Stimulated activated memory B cell treated with anti-CD40 and anti-IgM and Interleukin-4, amounts not matched to agents 10 μg/mL and 1 μg/mL and 100 μg/mL, for 72 hours (primary cell): ENCODE measurements at regions not wholly inside any gene's neighbourhood (a gene's known extent, or its start where the extent isn't known, plus 50 kb on each side); places are given as distances from the start of the nearest gene placed in this dataset.

ENCODE experiments used
- ATAC-seq: fragments of 150-1000 bp; cut with Tn5 transposase; 2 replicates; pipeline ENCODE4 v1.10.0; 2021
- H3K27ac Mint-ChIP-seq: one replicate; pipeline ENCODE4 v1.8.0; 2022; ENCODE audit warnings: mild to moderate bottlenecking, mixed read lengths
- H3K27me3 Mint-ChIP-seq: one replicate; pipeline ENCODE4 v1.8.0; 2022; ENCODE audit warnings: mixed read lengths
- H3K36me3 Mint-ChIP-seq: one replicate; pipeline ENCODE4 v1.8.0; 2022; ENCODE audit warnings: mixed read lengths
- H3K4me1 Mint-ChIP-seq: one replicate; pipeline ENCODE4 v1.8.0; 2022; ENCODE audit warnings: mixed read lengths
- H3K4me3 Mint-ChIP-seq: one replicate; pipeline ENCODE4 v1.8.0; 2022; ENCODE audit warnings: mild to moderate bottlenecking, moderate library complexity, mixed read lengths
- H3K9me3 Mint-ChIP-seq: one replicate; pipeline ENCODE4 v1.8.0; 2022; ENCODE audit warnings: mixed read lengths

DNA sequence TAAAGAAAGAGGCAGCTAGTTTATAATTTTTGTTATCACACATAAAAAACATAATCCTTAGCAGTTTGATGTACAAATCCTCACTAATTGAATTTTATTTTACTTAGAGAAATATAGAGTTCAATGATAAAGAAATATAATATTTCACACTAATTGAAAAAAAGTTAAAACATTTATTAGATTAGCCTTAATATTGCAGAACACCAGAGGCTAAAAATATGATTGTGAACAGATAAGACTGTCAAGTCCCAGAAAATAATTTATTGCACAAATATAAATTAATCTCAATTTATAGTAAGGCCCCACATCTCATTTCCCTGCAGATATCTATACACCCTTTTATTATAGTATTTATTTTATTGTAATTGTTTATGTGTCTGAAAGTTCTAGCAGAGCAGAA lies 690.8 kb upstream of the PHF14 start:
- Mint-ChIP-seq H3K27ac (no peak overlapping the region), H3K4me1 (no peaks in the 10 kb centered on the region), H3K27me3 (no peaks in the 10 kb centered on the region), H3K9me3 (peaks cover 4% of the 10 kb centered on the region), H3K4me3 (no peak overlapping the region), H3K36me3 (no peaks in the 10 kb centered on the region)
- no peak for ATAC-seq

DNA sequence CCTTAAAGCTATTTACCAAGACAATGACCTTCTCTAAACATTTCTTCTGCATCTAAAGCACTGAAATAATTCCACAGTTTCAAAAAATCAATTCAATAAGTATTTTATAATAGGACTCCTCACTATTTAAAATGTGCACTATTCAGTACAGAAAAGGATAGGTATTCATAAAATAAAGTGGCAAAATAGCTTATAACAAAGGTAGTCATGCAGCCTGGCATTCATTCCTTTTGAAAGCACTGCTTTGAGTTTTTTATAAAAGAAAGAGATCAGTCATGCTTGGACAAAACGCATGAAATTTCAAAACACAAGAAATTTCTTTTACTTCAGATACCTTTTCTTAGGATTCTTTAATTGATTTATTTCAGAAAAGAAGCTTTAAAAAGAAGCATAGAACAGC lies 689.7 kb upstream of the PHF14 start:
- Mint-ChIP-seq H3K27me3 (no peaks in the 10 kb centered on the region), H3K9me3 (peaks cover 4% of the 10 kb centered on the region), H3K4me3 (no peak overlapping the region), H3K27ac (no peak overlapping the region), H3K36me3 (no peaks in the 10 kb centered on the region), H3K4me1 (no peaks in the 10 kb centered on the region)
- ATAC-seq = no peak

DNA sequence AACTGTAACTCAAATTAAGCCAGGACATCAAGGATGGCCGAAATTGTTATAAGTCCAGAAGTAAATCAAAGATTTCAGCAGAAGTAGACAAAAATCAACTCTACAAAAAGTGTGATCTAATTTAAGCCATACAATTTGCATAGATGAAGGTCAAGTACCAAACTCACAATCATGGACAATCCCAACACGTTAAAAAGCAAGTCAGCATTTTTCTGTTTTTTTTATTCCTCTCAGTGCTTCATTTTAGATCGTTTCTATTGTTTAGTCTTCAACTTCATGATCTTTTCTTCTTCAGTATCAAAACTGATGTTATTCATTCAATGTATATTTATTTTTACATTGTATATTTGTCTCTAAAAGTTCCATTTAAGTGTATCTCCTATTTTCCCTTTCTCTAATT lies 674.3 kb upstream of the PHF14 start:
- no peaks in the 10 kb centered on the region for H3K4me1 Mint-ChIP-seq

DNA sequence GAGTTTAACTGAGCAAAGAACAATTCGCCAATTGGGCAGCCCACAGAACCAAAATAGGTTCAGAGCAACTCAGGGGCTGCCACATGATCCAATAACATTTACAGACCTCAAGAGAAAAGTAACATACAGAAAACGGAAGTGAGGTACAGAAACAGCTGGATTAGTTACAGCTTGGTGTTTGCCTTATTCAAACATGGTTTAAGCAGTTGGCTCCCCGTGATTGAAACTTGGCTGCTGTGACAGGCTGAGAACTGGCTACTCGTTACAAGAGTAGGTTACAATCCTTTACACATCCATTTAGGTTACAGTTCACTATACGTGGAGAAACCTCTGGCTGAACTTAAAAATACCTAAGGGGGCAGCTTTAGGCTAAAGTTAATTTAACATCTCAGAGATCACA lies 673.1 kb upstream of the PHF14 start:
- no peaks in the 10 kb centered on the region for H3K9me3 Mint-ChIP-seq
- H3K4me1 Mint-ChIP-seq = no peaks in the 10 kb centered on the region
- no peak for ATAC-seq
- no peak overlapping the region for H3K4me3 Mint-ChIP-seq
- H3K27ac Mint-ChIP-seq = no peak overlapping the region
- H3K36me3 Mint-ChIP-seq = no peaks in the 10 kb centered on the region
- H3K27me3 Mint-ChIP-seq = no peaks in the 10 kb centered on the region

More for the DNA sequence above, 674.3 kb upstream of the PHF14 start:
- no peak overlapping the region for H3K27ac Mint-ChIP-seq
- H3K9me3 Mint-ChIP-seq = no peaks in the 10 kb centered on the region
- H3K4me3 Mint-ChIP-seq = no peak overlapping the region
- no peaks in the 10 kb centered on the region for H3K27me3 Mint-ChIP-seq
- ATAC-seq = no peak
- H3K36me3 Mint-ChIP-seq = no peaks in the 10 kb centered on the region

DNA sequence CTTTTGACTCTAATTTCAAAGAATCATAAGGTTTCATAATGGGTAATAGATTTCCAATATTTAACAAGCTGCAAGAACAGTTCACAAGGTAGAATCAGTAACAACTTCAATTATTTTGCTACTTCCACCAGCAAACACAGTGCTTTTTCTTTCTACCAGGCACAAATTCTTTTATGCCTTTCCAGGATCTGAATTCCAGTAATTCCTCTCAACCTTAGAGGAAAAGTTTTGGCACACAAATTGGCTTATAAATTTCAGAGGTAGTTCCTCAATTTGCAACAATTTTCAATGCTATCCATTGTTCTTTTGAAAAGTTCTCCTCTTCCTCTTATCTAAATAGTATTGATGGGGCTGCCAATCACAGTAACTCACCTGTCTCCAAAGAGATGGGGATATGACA lies 665.4 kb upstream of the PHF14 start:
- Mint-ChIP-seq H3K27ac (no peak overlapping the region), H3K36me3 (no peaks in the 10 kb centered on the region), H3K4me1 (no peaks in the 10 kb centered on the region), H3K4me3 (no peak overlapping the region), H3K9me3 (no peaks in the 10 kb centered on the region), H3K27me3 (no peaks in the 10 kb centered on the region)
- no peak for ATAC-seq

DNA sequence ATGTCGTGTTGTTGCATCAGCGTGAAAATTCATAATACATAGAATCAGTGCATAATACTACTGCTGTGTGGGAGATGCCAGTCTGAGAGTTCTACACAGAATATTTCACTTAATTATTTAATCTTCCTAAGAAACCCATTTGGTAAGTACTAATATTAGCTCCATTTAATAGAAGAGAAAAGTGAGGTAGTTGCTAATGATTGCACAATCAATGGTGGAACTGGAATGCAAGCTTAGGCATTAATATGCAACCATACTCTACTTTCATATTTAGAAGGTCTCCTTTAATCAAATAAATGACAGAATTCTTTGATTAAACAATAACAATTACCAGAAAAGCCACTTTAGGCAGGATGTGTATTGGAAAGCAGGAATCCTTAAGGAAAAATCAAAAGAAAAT lies 660.7 kb upstream of the PHF14 start:
- H3K4me1 Mint-ChIP-seq = no peaks in the 10 kb centered on the region
- no peak for ATAC-seq
- H3K27me3 Mint-ChIP-seq = no peaks in the 10 kb centered on the region
- H3K27ac Mint-ChIP-seq = no peak overlapping the region
- no peak overlapping the region for H3K4me3 Mint-ChIP-seq
- H3K9me3 Mint-ChIP-seq = peaks cover 3% of the 10 kb centered on the region
- no peaks in the 10 kb centered on the region for H3K36me3 Mint-ChIP-seq

DNA sequence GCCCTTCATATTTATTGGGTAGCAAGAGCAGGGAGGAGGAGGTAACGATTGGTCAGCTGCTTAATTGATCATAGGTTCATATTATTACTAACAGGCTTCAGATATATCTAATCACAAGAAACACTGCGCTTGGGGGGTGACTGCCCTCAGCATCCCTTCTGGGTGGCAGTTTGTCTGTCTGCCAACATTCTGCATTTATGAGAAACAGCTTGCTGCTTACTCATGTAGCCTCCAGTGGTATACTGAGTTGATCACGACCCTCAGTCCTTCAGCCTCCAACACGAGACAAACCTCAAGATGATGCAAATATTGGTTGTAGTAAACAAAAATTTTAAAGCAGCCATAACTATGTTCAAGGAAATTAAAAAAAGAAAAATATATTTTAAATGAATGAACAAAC lies 657.8 kb upstream of the PHF14 start:
- Mint-ChIP-seq H3K4me3 (no peak overlapping the region), H3K36me3 (no peaks in the 10 kb centered on the region), H3K9me3 (peaks cover 9% of the 10 kb centered on the region), H3K27ac (no peak overlapping the region), H3K4me1 (no peaks in the 10 kb centered on the region), H3K27me3 (no peaks in the 10 kb centered on the region)
- no peak for ATAC-seq

DNA sequence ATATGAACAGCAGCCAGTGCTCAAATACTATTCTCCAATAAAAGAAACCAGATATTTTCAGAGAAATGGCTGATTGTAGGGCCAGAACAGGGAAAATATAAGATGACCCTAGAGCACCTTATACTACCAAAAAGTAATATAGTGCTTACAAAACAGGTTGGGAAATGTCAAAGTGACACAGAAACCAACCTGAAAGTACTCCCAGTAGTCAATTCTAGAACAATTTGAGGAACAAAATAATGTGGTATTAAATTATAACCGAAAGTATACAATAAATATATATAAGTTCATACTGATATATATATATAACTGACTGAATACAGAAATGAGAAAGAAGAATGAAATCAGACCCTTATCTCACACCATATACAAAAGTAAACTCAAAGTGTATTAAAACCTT lies 657.2 kb upstream of the PHF14 start:
- Mint-ChIP-seq H3K27ac (no peak overlapping the region), H3K36me3 (no peaks in the 10 kb centered on the region), H3K4me1 (no peaks in the 10 kb centered on the region), H3K9me3 (peaks cover 13% of the 10 kb centered on the region), H3K27me3 (no peaks in the 10 kb centered on the region), H3K4me3 (no peak overlapping the region)
- no peak for ATAC-seq

DNA sequence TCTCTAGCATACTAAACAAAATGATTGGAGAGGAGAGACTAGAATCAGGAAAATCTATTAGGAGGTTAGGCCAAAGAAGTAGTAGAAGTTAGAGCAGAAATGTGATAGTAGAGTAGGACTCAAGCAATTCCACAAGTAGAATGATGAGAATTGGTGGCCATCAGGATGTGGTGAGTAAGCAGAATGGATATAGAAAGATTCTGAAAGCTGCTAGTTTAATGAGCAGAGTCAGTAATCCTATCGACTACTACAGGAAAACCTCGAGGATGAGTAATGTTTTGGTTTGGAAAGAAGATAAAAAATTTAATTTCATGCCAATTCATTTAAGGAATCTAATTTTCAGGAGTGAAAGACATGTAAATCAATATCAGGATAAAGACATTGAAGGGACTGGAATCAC lies 648.3 kb upstream of the PHF14 start:
- no peaks in the 10 kb centered on the region for H3K27me3 Mint-ChIP-seq

DNA sequence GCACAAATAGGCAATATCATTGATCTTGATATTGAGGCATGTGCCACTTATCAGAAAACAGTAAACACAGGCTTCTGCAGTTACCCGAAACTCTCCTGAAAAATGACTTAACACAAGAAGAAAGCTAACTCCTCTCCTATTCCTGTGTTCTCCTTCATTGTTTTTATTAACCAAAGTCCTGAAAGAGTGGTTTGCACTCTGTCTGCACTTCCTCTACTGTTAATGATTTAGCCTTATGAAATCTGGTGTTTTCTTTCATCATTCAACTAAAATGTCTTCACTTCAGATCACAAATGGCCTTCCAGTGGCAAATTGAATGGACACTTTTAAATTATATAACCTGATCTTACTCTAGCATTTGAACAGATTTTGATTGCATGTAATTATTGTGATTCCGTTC lies 630.6 kb upstream of the PHF14 start:
- Mint-ChIP-seq H3K27ac (no peak overlapping the region), H3K4me1 (no peaks in the 10 kb centered on the region), H3K4me3 (no peak overlapping the region), H3K27me3 (no peaks in the 10 kb centered on the region), H3K9me3 (peaks cover 3% of the 10 kb centered on the region), H3K36me3 (no peaks in the 10 kb centered on the region)
- ATAC-seq = no peak

More for the DNA sequence above, 648.3 kb upstream of the PHF14 start:
- no peaks in the 10 kb centered on the region for H3K36me3 Mint-ChIP-seq
- H3K4me3 Mint-ChIP-seq = no peak overlapping the region
- H3K27ac Mint-ChIP-seq = no peak overlapping the region
- no peaks in the 10 kb centered on the region for H3K4me1 Mint-ChIP-seq
- no peak for ATAC-seq
- peaks cover 11% of the 10 kb centered on the region for H3K9me3 Mint-ChIP-seq

DNA sequence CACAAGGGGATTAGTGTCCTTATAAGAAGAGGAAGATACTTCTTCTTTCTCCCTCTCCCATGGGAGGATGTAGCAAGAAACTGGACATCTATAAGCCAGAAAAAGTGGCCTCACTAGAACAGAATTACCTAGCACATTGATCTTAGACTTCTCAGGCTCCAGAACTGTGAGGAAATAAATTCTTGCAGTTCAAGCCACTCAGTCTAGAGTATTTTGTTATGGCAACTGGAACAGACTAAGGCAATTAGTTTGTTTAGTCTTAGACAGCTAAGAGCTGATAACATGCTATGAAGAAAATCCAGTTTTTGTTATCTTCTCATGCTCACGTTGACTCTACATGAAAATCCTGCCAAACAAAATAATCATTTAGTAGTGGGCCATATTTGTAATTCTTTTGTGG lies 627.6 kb upstream of the PHF14 start:
- Mint-ChIP-seq H3K4me1 (no peaks in the 10 kb centered on the region), H3K27me3 (no peaks in the 10 kb centered on the region), H3K4me3 (no peak overlapping the region), H3K9me3 (no peaks in the 10 kb centered on the region), H3K36me3 (no peaks in the 10 kb centered on the region), H3K27ac (no peak overlapping the region)
- no peak for ATAC-seq

DNA sequence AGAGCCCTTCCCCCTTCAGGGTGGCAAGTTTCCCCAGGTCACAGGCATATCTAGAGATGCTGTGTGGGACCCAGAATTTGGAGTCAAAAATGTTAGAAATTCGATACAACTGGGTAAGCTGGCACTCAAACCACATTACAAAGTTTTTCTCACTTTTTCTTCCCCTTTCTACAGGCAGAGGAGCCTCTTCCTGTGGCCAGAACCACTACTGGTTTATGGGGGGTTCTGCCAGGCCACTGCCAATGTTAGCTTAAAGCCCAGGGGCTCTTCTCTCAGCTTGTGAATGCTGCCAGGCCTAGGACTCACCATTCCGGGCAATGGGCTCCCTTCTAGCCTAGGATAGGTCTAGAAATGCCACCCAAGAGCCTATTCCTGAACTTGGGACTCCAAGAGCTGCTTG lies 617.9 kb upstream of the PHF14 start:
- Mint-ChIP-seq H3K27ac (no peak overlapping the region), H3K27me3 (no peaks in the 10 kb centered on the region), H3K4me3 (no peak overlapping the region), H3K4me1 (no peaks in the 10 kb centered on the region), H3K9me3 (peaks cover 6% of the 10 kb centered on the region), H3K36me3 (no peaks in the 10 kb centered on the region)
- no peak for ATAC-seq

DNA sequence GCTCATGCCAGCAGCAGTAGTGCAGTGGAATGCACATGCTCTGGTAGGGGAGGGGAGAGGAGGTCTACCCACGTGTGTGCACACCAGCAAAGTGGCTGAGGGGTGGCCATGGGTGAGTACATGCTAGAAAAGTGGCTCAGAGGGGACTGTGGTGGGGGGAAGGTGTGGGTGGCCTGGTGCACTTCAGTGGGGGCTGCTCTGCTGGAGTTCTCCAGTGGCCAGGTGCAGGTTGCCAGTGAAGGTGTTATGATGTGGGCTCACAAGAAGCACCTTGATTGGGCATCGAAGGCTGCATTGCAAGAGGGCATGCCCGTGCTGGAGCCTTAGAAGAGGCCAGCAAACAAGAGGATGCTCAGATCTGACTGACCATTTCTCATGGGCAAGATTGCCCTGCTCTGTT lies 613.6 kb upstream of the PHF14 start:
- H3K27ac Mint-ChIP-seq = no peak overlapping the region
- H3K27me3 Mint-ChIP-seq = no peaks in the 10 kb centered on the region
- no peak overlapping the region for H3K4me3 Mint-ChIP-seq
- no peaks in the 10 kb centered on the region for H3K36me3 Mint-ChIP-seq
- no peak for ATAC-seq
- H3K9me3 Mint-ChIP-seq = peaks cover 6% of the 10 kb centered on the region
- no peaks in the 10 kb centered on the region for H3K4me1 Mint-ChIP-seq

DNA sequence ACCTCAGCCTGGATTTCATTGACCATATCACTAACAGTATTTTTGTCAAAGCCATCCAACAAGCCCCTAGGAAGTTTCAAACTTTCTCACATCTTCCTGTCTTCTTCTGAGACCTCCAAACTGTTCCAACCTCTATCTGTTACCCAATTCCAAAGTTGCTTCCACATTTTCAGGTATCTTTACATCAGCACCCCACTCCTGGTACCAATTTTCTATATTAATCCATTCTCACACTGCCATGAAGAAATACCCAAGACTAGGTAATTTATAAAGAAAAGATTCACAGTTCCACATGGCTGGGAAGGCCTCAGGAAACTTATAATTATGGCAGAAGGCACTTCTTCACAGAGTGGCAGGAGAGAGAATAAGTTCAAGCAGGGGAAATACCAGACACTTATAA lies 571.9 kb upstream of the PHF14 start:
- no peaks in the 10 kb centered on the region for H3K36me3 Mint-ChIP-seq
- H3K9me3 Mint-ChIP-seq = peaks cover 16% of the 10 kb centered on the region
- no peak for ATAC-seq
- H3K4me3 Mint-ChIP-seq = no peak overlapping the region
- H3K27me3 Mint-ChIP-seq = no peaks in the 10 kb centered on the region
- no peak overlapping the region for H3K27ac Mint-ChIP-seq
- H3K4me1 Mint-ChIP-seq = no peaks in the 10 kb centered on the region

DNA sequence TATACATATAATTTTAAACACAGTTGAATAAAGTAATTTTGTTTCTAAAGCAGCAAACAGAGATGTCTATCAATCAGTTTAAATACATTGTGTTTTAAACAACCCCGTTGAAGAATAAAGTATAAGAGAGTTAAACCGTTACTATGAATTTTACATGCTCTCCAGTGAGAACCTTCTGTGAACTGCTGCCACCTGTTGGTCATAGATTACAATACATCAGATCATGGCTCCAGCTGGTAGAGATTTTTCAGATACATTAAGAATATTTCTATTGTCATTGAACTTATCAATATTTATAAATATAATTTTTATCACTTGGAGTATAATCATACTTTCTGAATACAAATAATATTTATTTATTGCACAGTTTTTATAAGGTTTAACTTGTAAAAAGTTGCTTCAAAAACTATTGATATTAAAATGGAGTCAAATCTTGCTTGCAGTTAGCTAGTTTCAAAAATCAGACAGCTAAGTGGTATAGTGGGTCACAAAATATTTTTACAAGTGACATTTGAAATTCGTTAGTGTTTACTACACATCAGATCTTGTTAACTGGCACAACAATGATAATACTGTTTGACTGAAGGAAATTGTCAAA lies 561.2 kb upstream of the PHF14 start:
- no peaks in the 10 kb centered on the region for H3K9me3 Mint-ChIP-seq
- no peak overlapping the region for H3K4me3 Mint-ChIP-seq
- no peak for ATAC-seq

DNA sequence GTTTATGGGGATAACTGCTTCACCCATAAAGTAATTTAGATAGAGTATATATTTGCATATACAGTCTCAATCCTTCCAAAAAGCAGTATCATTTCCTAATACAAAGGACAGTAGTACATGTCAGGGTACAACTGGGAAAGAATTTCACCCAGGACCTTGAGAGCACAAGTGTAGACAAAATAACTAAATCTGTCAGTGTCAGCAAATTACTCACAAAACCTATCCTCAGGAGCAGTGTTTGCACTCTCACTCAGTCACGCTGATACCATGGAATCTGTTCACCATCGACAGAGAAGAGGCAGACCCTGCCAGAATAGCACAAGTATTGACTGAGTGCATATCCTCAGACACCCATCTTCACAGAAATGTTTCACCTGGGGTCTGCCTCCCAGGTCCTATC lies 554.7 kb upstream of the PHF14 start:
- ATAC-seq = no peak
- no peak overlapping the region for H3K4me3 Mint-ChIP-seq
- H3K9me3 Mint-ChIP-seq = peaks cover 3% of the 10 kb centered on the region
- no peaks in the 10 kb centered on the region for H3K36me3 Mint-ChIP-seq
- H3K27ac Mint-ChIP-seq = no peak overlapping the region
- no peaks in the 10 kb centered on the region for H3K4me1 Mint-ChIP-seq
- no peaks in the 10 kb centered on the region for H3K27me3 Mint-ChIP-seq

More for the DNA sequence above, 561.2 kb upstream of the PHF14 start:
- Mint-ChIP-seq H3K27ac (no peak overlapping the region), H3K36me3 (no peaks in the 10 kb centered on the region), H3K27me3 (no peaks in the 10 kb centered on the region), H3K4me1 (no peaks in the 10 kb centered on the region)

DNA sequence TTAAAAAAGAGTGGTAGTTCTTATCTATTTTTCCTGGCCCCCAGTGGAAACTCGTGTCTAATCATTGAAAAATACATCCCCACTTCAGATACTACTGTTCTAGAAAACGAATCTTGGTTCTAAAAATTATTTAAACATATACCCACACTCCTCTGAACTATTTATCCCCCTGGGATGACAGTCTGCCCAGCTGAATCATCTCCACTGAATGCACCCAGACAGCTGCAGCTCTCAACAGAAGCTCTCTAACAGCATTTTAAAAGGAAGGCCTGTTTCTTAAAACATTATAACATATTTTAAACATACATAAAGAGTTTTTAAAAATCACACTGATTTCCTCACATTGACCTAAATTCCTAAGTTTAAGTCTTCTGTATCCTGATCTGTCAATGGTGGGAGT lies 544.6 kb upstream of the PHF14 start:
- peaks cover 4% of the 10 kb centered on the region for H3K9me3 Mint-ChIP-seq
- no peak overlapping the region for H3K4me3 Mint-ChIP-seq
- no peak for ATAC-seq
- H3K36me3 Mint-ChIP-seq = no peaks in the 10 kb centered on the region
- H3K27me3 Mint-ChIP-seq = no peaks in the 10 kb centered on the region
- H3K27ac Mint-ChIP-seq = no peak overlapping the region
- H3K4me1 Mint-ChIP-seq = no peaks in the 10 kb centered on the region
